Astrocyte (in vitro differentiated cells and primary cell): ENCODE measurements at regions not wholly inside any gene's neighbourhood (a gene's known extent, or its start where the extent isn't known, plus 50 kb on each side); places are given as distances from the start of the nearest gene placed in this dataset.

Experiments
- DNase-seq: peaks from one replicate; pipeline ENCODE4 v3.0.0-alpha.2; 2010; ENCODE audit warnings: low read depth
- FAIRE-seq: peaks from 2 replicates; lab custom pipeline; 2011; peaks lifted over from hg19 to GRCh38; lab: Jason Lieb, UNC
- H2AFZ ChIP-seq: 2 replicates; pipeline ENCODE4 v1.6.0; 2012; ENCODE audit warnings: low read depth, low read length, inconsistent platforms
- H3K27ac ChIP-seq: 2 replicates; pipeline ENCODE4 v1.5.1; 2011; ENCODE audit warnings: low read depth, low read length, inconsistent platforms
- H3K27me3 ChIP-seq: 2 replicates; pipeline ENCODE4 v1.6.0; 2011; ENCODE audit warnings: low read length, inconsistent platforms; ENCODE audit not compliant: insufficient read depth
- H3K36me3 ChIP-seq: 2 replicates; pipeline ENCODE4 v1.5.1; 2011; ENCODE audit warnings: low read length, inconsistent platforms; ENCODE audit not compliant: insufficient read depth
- H3K4me1 ChIP-seq: 2 replicates; pipeline ENCODE4 v1.5.1; 2011; ENCODE audit warnings: low read length, inconsistent platforms; ENCODE audit not compliant: insufficient read depth
- H3K4me2 ChIP-seq: 2 replicates; pipeline ENCODE4 v1.6.0; 2012; ENCODE audit warnings: low read length, inconsistent platforms
- H3K4me3 ChIP-seq: 2 replicates; pipeline ENCODE4 v1.5.1; 2011; ENCODE audit warnings: low read depth, mild to moderate bottlenecking, low read length, inconsistent platforms; ENCODE audit not compliant: insufficient read depth
- H3K79me2 ChIP-seq: 2 replicates; pipeline ENCODE4 v1.6.0; 2012; ENCODE audit warnings: mild to moderate bottlenecking, low read length, inconsistent platforms; ENCODE audit not compliant: insufficient read depth
- H3K9ac ChIP-seq: 2 replicates; pipeline ENCODE4 v1.6.0; 2012; ENCODE audit warnings: mild to moderate bottlenecking, low read length, inconsistent platforms
- H3K9me3 ChIP-seq: 2 replicates; pipeline ENCODE4 v1.5.1; 2012; ENCODE audit warnings: low read depth, mild to moderate bottlenecking, low read length, inconsistent platforms; ENCODE audit not compliant: insufficient read depth
- H4K20me1 ChIP-seq: 2 replicates; pipeline ENCODE4 v1.6.0; 2012; ENCODE audit warnings: low read length, inconsistent platforms; ENCODE audit not compliant: insufficient read depth
- H3K27ac Mint-ChIP-seq: one replicate; pipeline ENCODE4 v1.8.0; 2021; ENCODE audit warnings: mild to moderate bottlenecking, mixed read lengths; ENCODE audit not compliant: unreplicated experiment
- H3K27me3 Mint-ChIP-seq: one replicate; pipeline ENCODE4 v1.8.0; 2021; ENCODE audit warnings: low read depth, mixed read lengths; ENCODE audit not compliant: unreplicated experiment
- H3K36me3 Mint-ChIP-seq: one replicate; pipeline ENCODE4 v1.8.0; 2021; ENCODE audit warnings: low read depth, mixed read lengths; ENCODE audit not compliant: unreplicated experiment
- H3K4me1 Mint-ChIP-seq: one replicate; pipeline ENCODE4 v1.8.0; 2021; ENCODE audit warnings: low read depth, mixed read lengths; ENCODE audit not compliant: unreplicated experiment
- H3K4me3 Mint-ChIP-seq: one replicate; pipeline ENCODE4 v1.8.0; 2021; ENCODE audit warnings: mild to moderate bottlenecking, moderate library complexity, mixed read lengths; ENCODE audit not compliant: unreplicated experiment
- H3K9me3 Mint-ChIP-seq: one replicate; pipeline ENCODE4 v1.8.0; 2021; ENCODE audit warnings: mild to moderate bottlenecking, mixed read lengths; ENCODE audit not compliant: unreplicated experiment
- EZH2 ChIP-seq: IDR thresholded peaks from 2 replicates; pipeline ENCODE4 v1.6.1; 2012; ENCODE audit warnings: mild to moderate bottlenecking, low read length, inconsistent platforms; ENCODE audit not compliant: insufficient read depth
- TF ChIP-seq, protein P1 (sequence below): IDR thresholded peaks from 2 replicates; pipeline ENCODE4 v1.5.1; 2011; ENCODE audit warnings: low read depth, mild to moderate bottlenecking, inconsistent platforms, low read length, moderate library complexity; ENCODE audit not compliant: insufficient read depth

DNA sequence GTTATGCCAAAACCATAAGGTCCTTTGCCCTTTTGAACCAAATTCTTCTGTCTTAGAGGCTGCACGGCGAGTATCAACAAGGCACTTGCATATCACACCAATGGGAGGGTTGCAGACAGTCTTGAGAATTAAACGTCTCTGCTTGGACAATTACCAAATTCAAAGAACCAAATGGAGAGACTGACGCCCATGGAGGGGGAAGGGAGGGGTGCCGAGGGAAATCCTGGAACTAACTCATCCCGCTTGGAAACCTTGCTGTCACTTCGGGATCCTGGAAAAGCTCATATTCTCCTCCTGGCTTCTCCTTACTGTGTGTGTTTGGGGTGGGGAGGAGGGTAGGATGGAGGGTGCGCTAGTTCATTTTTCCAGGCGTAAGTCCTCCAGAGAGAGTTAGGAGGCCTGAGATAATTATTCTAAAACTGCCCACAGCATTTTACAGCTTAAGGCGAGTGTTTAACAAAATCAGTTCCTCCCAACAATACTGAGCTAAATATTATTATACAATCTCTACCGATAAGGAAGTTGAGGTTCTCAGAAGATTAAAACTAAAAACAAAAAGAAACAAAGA is 425.1 kb downstream of the TSHZ3 start:
- no peaks in the 10 kb centered on the region for H3K4me1 Mint-ChIP-seq
- no peak overlapping the region for H2AFZ ChIP-seq
- no peak for TF ChIP-seq EZH2
- TF ChIP-seq, protein P1, sequence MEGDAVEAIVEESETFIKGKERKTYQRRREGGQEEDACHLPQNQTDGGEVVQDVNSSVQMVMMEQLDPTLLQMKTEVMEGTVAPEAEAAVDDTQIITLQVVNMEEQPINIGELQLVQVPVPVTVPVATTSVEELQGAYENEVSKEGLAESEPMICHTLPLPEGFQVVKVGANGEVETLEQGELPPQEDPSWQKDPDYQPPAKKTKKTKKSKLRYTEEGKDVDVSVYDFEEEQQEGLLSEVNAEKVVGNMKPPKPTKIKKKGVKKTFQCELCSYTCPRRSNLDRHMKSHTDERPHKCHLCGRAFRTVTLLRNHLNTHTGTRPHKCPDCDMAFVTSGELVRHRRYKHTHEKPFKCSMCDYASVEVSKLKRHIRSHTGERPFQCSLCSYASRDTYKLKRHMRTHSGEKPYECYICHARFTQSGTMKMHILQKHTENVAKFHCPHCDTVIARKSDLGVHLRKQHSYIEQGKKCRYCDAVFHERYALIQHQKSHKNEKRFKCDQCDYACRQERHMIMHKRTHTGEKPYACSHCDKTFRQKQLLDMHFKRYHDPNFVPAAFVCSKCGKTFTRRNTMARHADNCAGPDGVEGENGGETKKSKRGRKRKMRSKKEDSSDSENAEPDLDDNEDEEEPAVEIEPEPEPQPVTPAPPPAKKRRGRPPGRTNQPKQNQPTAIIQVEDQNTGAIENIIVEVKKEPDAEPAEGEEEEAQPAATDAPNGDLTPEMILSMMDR, result no peak
- no peak overlapping the region for H3K4me3 Mint-ChIP-seq
- no peaks in the 10 kb centered on the region for H4K20me1 ChIP-seq
- peaks cover 9% of the 10 kb centered on the region for H3K9me3 Mint-ChIP-seq
- no peaks in the 10 kb centered on the region for H3K79me2 ChIP-seq
- no peak overlapping the region for H3K27ac Mint-ChIP-seq
- H3K4me2 ChIP-seq, result no peak overlapping the region
- H3K27me3 ChIP-seq, result no peaks in the 10 kb centered on the region
- H3K9ac ChIP-seq, result no peak overlapping the region
- H3K27ac ChIP-seq, result no peak overlapping the region
- peaks cover 32% of the 10 kb centered on the region for H3K27me3 Mint-ChIP-seq
- peaks cover 2% of the 10 kb centered on the region for H3K9me3 ChIP-seq
- no peak overlapping the region for H3K4me3 ChIP-seq
- H3K36me3 ChIP-seq, result no peaks in the 10 kb centered on the region
- H3K36me3 Mint-ChIP-seq, result no peaks in the 10 kb centered on the region
- DNase-seq (no peak), FAIRE-seq (no peak)
- no peaks in the 10 kb centered on the region for H3K4me1 ChIP-seq

DNA sequence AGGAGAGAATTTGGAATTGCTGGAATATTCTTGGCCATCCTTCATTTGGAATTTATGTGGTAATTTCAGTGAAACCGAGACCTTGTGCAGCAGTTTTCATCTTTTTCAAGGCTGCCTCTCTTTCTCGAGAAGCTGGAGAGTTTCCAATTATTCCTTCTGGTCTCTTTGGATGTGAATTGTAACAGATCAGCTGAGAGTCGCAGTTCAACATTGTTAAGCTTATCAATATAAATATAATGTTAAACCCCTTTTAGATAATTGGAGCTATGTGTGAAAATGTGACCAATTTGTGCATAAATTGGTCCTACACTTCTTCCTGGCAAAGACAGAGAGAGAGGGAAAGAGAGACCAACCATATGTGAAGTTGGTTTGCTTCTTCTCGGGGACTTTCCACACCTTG is 425.6 kb downstream of the TSHZ3 start:
- H4K20me1 ChIP-seq, result no peaks in the 10 kb centered on the region
- H3K79me2 ChIP-seq, result no peaks in the 10 kb centered on the region
- H3K27ac ChIP-seq, result no peak overlapping the region
- H3K4me1 ChIP-seq, result no peaks in the 10 kb centered on the region
- no peak for DNase-seq
- Mint-ChIP-seq H3K36me3 (no peaks in the 10 kb centered on the region), H3K27ac (no peak overlapping the region), H3K4me1 (no peaks in the 10 kb centered on the region), H3K4me3 (no peak overlapping the region), H3K27me3 (peaks cover 36% of the 10 kb centered on the region), H3K9me3 (peaks cover 4% of the 10 kb centered on the region)
- no peaks in the 10 kb centered on the region for H3K36me3 ChIP-seq
- FAIRE-seq, result no peak
- no peaks in the 10 kb centered on the region for H3K27me3 ChIP-seq
- H3K9ac ChIP-seq, result no peak overlapping the region
- TF ChIP-seq, protein P1, result no peak
- no peak for TF ChIP-seq EZH2
- no peak overlapping the region for H2AFZ ChIP-seq
- H3K4me2 ChIP-seq, result no peak overlapping the region
- H3K4me3 ChIP-seq, result no peak overlapping the region
- H3K9me3 ChIP-seq, result peaks cover 2% of the 10 kb centered on the region

DNA sequence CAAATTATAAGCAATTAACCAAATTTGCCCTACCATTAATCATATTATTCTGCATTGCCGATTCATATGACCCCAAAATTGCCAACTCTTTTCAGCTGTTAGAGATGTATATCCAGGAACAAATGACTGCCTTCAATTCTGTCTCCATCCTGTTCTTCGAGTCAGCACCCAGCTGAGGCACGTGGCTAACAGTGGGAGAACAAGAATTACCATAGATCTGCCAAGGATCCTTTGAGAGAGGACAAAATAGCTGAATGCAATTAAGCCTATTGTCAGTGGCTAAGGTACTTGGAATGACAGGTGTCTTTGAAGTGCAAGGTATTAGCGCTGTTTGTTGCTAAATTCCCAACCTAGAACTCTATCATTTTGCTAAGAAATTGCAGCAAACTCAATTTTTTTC is 426.1 kb downstream of the TSHZ3 start:
- TF ChIP-seq, protein P1, result no peak
- TF ChIP-seq EZH2, result no peak
- H3K79me2 ChIP-seq, result no peaks in the 10 kb centered on the region
- Mint-ChIP-seq H3K4me1 (no peaks in the 10 kb centered on the region), H3K27ac (no peak overlapping the region), H3K9me3 (no peaks in the 10 kb centered on the region), H3K4me3 (no peak overlapping the region), H3K36me3 (no peaks in the 10 kb centered on the region), H3K27me3 (peaks cover 41% of the 10 kb centered on the region)
- H2AFZ ChIP-seq, result no peak overlapping the region
- no peaks in the 10 kb centered on the region for H4K20me1 ChIP-seq
- no peak for FAIRE-seq
- H3K4me1 ChIP-seq, result no peaks in the 10 kb centered on the region
- H3K4me2 ChIP-seq, result no peak overlapping the region
- H3K4me3 ChIP-seq, result no peak overlapping the region
- no peaks in the 10 kb centered on the region for H3K27me3 ChIP-seq
- no peak for DNase-seq
- peaks cover 2% of the 10 kb centered on the region for H3K9me3 ChIP-seq
- no peak overlapping the region for H3K9ac ChIP-seq
- no peaks in the 10 kb centered on the region for H3K36me3 ChIP-seq
- no peak overlapping the region for H3K27ac ChIP-seq
